Panc1 (cell line): ENCODE measurements at regions not wholly inside any gene's neighbourhood (a gene's known extent, or its start where the extent isn't known, plus 50 kb on each side); places are given as distances from the start of the nearest gene placed in this dataset.

Experiments used
- CTCF ChIP-seq: fragments of 450-650 bp; IDR thresholded peaks from 2 replicates; pipeline ENCODE4 v1.5.1; 2017; ENCODE audit warnings: mild to moderate bottlenecking
- POLR2AphosphoS5 ChIP-seq: IDR thresholded peaks from 2 replicates; pipeline ENCODE4 v1.6.1; 2012; ENCODE audit warnings: mild to moderate bottlenecking, low read depth, low read length, moderate library complexity
- REST ChIP-seq, 2 experiments: IDR thresholded peaks; 2 replicates each; pipeline ENCODE4 v1.6.1; 2011 to 2012; ENCODE audit warnings: low read depth in 2 of 2, control low read depth in 1 of 2, low read length in 1 of 2, mild to moderate bottlenecking in 1 of 2, moderate library complexity in 1 of 2; ENCODE audit not compliant: insufficient read depth in 1 of 2
- SIN3A ChIP-seq: IDR thresholded peaks from 2 replicates; pipeline ENCODE4 v1.6.1; 2012; ENCODE audit warnings: low read depth, mild to moderate bottlenecking, low read length, moderate library complexity, borderline replicate concordance; ENCODE audit not compliant: insufficient read depth
- TCF7L2 ChIP-seq: IDR thresholded peaks from 2 replicates; pipeline ENCODE4 v1.6.1; 2011; ENCODE audit warnings: mild to moderate bottlenecking, low read depth, low read length, inconsistent platforms

GRCh38 chr20:39547546-39548408 is 585.6 kb downstream of the DHX35 start:
- no peak for TF ChIP-seq CTCF
- TF ChIP-seq REST (IDR thresholded peaks at IDR 0.05; ENCODE audit: insufficient read depth in 1 of 2, low read depth in 2 of 2, low read length in 1 of 2): no peak
- TF ChIP-seq POLR2AphosphoS5: no peak
- no peak for TF ChIP-seq TCF7L2
- no peak for TF ChIP-seq SIN3A
